Subcutaneous abdominal adipose tissue (tissue), 5 donors: ENCODE measurements at regions not wholly inside any gene's neighbourhood (a gene's known extent, or its start where the extent isn't known, plus 50 kb on each side); places are given as distances from the start of the nearest gene placed in this dataset.

ENCODE experiments used
- H3K27ac ChIP-seq: one replicate; pipeline ENCODE4 v1.7.0; 2013; ENCODE audit warnings: low read depth, mild to moderate bottlenecking, inconsistent platforms, low read length, moderate library complexity
- H3K27me3 ChIP-seq, 5 donors: one replicate each; pipeline ENCODE4 v1.7.0; 2013; ENCODE audit warnings: low read length in 5 of 5, inconsistent platforms in 1 of 5; ENCODE audit not compliant: control insufficient read depth in 5 of 5, insufficient read depth in 4 of 5
- H3K36me3 ChIP-seq, 5 donors: one replicate each; pipeline ENCODE4 v1.7.0; 2013; ENCODE audit warnings: low read length in 5 of 5; ENCODE audit not compliant: control insufficient read depth in 5 of 5, insufficient read depth in 5 of 5
- H3K4me1 ChIP-seq, 5 donors: one replicate each; pipeline ENCODE4 v1.7.0; 2013; ENCODE audit warnings: low read length in 5 of 5, mild to moderate bottlenecking in 3 of 5, moderate library complexity in 1 of 5; ENCODE audit not compliant: control insufficient read depth in 5 of 5, insufficient read depth in 5 of 5
- H3K4me3 ChIP-seq, 5 donors: one replicate each; pipeline ENCODE4 v1.7.0; 2013; ENCODE audit warnings: low read length in 5 of 5, low read depth in 1 of 5
- H3K9ac ChIP-seq, 5 donors: one replicate each; pipeline ENCODE4 v1.7.0; 2013; ENCODE audit warnings: low read length in 5 of 5, mild to moderate bottlenecking in 4 of 5, moderate library complexity in 3 of 5
- H3K9me3 ChIP-seq, 5 donors: one replicate each; pipeline ENCODE4 v1.7.0; 2013; ENCODE audit warnings: low read length in 5 of 5; ENCODE audit not compliant: control insufficient read depth in 5 of 5
- donor health status: healthy.
- donor health status: healthy.
- donor health status: healthy.
- donor health status: healthy.
- donor health status: healthy.

DNA sequence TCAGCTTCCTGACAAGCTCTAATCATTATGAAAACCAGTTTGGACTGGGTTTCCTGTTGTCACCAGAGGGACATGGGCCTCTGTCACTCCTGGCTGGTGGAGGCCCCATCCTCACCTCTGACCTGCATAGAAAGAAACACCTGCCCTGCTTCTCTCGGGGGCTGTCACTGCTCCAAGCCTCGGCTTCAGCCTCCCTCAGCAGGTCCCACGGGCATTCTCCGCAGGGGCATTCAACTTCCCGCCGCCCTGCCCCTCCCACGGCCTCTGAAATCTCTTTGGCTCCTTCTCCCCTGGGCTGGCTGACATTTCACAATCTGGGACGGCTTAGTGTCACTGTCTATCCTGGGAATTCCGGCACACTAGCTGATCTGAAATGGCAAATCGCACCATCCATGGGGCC, 257.9 kb downstream of the CTTN start:
- H3K9ac ChIP-seq, result no peak overlapping the region
- H3K4me3 ChIP-seq, result no peak overlapping the region
- peaks cover 0 to 5% (median 2%) of the 10 kb centered on the region in 5 donors for H3K4me1 ChIP-seq
- no peaks in the 10 kb centered on the region for H3K36me3 ChIP-seq
- no peak overlapping the region for H3K27ac ChIP-seq
- peaks cover 6 to 39% (median 24%) of the 10 kb centered on the region in 5 donors for H3K27me3 ChIP-seq
- H3K9me3 ChIP-seq, result no peaks in the 10 kb centered on the region

DNA sequence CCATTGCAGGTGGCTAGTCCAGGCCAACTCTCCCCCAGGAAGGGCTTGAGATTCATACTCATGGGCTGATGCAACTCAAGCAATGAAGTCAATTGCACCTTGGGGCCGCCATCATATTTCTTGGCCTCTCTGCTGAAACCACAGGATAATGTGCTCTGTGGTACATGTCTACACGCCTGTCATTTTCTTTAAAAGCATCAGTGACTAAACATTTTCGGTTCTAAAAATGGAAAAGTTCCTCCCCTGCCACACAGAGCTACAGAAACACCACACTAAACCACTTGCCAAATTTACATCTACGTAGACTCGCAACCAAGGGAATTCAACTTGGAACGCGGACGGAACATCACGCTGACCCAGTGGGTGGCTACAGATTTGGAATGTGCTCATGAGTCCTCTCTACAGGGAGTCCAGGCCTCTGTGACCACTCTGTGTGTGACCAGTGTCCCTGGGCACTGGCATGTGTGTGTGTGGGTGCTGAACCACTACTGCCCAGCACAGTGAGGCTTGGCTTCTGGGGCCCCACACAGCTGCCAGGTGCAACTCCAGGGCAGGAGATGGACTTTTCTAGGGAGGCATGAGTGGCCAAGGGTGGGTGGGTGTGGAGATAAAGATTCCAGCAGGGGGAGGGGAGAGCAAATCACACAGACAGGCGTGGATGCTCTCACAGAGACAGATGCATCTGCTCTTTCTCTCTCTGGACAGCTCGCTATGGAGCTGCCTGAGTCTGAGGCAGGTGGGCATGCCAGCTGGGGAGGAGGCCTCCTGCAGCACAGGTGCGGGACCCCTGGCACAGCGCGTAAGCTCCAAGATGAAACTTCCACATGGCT, 261.9 kb downstream of the CTTN start:
- Histone ChIP-seq H3K4me3 (no peak overlapping the region), H3K4me1 (peaks cover 2 to 21% (median 8%) of the 10 kb centered on the region in 5 donors), H3K27ac (no peak overlapping the region), H3K9ac (no peak overlapping the region), H3K9me3 (no peaks in the 10 kb centered on the region), H3K27me3 (peaks cover 27 to 68% (median 56%) of the 10 kb centered on the region in 5 donors), H3K36me3 (no peaks in the 10 kb centered on the region)

DNA sequence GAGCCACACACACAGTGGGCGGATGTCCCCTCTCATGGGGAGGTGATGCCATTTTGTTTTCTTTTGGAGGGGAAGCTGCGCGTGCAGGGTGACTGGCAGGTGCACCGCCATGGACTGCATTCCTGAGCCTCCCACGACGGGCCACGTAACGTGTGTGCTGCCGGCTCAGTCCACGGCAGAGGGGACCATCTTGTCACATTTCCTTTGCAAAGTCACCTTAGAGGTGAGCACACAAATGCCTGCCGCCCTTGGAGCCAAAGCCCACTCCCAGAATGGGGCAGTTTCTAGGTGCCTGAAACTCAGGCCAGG, 262.5 kb downstream of the CTTN start:
- no peak overlapping the region for H3K4me3 ChIP-seq
- no peak overlapping the region for H3K27ac ChIP-seq
- H3K9me3 ChIP-seq, result no peaks in the 10 kb centered on the region
- H3K4me1 ChIP-seq, result peaks cover 2 to 21% (median 8%) of the 10 kb centered on the region in 5 donors
- H3K9ac ChIP-seq, result no peak overlapping the region
- no peaks in the 10 kb centered on the region for H3K36me3 ChIP-seq
- H3K27me3 ChIP-seq, result peaks cover 31 to 63% (median 60%) of the 10 kb centered on the region in 5 donors

DNA sequence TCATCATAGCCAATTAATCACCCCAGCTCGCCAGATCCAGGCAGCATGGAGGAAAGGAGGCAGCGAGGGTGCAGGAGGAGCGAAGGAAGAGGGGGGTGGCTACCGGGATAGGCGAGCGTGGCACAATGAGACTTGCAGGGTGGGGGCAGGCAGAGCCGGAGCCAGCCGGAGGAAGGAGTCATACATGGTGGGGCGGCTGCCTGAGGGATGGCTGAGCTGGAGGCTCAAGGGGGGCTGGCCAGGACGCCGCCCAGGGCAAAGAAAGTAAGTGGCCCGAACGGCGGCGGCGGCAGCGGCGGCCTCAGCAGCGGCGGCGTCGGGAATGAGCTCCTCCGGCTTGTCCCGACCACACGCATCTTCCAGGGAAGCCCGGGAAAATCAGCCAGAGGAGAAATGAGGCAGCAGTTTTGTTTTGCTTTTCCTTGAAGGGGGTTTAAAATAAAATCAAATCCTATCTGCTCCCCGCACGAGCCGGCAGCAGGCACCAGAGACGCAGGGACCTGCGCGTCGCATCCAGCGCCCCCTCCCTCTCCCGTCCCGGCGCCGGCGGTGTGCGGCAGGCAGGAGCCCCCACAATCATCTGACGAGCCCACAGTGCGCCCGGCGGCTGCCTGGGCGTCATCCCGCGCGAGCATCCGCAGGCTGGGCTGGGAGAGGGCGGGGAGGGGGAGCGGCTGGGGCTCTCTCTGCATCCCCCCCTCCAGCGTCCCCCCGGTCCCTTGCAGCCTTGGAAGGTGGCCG, 263.6 kb downstream of the CTTN start:
- H3K36me3 ChIP-seq, result no peaks in the 10 kb centered on the region
- no peak overlapping the region for H3K9ac ChIP-seq
- peaks cover 0 to 16% (median 8%) of the 10 kb centered on the region in 5 donors for H3K4me1 ChIP-seq
- H3K4me3 ChIP-seq, result peak overlapping the region in 3 of 5 donors; percentile 27 to 56 (median 53)
- peaks cover 37 to 64% (median 61%) of the 10 kb centered on the region in 5 donors for H3K27me3 ChIP-seq
- H3K9me3 ChIP-seq, result no peaks in the 10 kb centered on the region
- H3K27ac ChIP-seq, result no peak overlapping the region

DNA sequence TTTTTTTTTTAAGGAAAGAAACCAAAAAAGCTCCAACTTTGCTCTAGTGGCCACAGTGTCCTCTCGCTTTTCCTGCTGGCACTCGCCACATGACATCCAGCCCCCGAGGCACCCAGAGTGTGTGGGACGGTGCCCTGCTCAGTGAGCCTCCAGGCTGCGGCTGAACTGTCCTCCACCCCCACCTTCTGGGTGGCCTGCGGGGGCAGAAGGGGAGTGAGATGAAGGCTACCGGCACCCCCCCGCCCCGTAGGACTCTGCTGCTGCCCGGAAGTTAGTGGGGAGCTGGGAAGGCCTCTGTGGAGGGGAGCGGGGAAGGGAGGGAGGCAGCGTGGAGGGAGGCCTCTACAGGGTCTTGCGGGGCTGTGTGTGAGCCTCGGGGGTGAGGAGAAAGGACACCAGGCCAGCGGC, 264.4 kb downstream of the CTTN start:
- Histone ChIP-seq H3K9me3 (no peaks in the 10 kb centered on the region), H3K4me3 (peak overlapping the region in 2 of 5 donors; percentile 11 to 56)

DNA sequence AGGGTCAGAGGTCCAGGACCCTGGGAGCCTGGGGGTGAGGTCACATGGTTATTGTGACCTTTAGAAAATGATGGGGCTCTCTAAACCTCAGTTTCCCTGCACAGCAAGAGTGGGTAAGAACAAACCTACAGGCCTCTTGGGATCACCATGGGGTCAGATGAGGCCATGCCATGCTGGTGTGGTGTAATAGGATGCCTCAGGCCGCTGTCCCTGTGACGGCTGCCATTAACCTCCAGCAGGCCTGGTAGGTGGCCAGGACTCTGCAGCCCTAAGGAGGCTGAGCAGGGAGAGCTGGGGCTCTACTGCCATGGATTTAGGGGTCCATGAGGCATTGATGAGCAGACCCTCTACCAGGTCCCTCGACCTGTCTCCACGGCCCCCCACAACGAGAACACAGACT, 265.5 kb downstream of the CTTN start:
- no peak overlapping the region for H3K4me3 ChIP-seq
- no peaks in the 10 kb centered on the region for H3K9me3 ChIP-seq
- H3K27ac ChIP-seq, result no peak overlapping the region
- peaks cover 0 to 16% (median 8%) of the 10 kb centered on the region in 5 donors for H3K4me1 ChIP-seq
- no peaks in the 10 kb centered on the region for H3K36me3 ChIP-seq
- H3K27me3 ChIP-seq, result peaks cover 37 to 77% (median 66%) of the 10 kb centered on the region in 5 donors
- no peak overlapping the region for H3K9ac ChIP-seq

More for the DNA sequence above, 264.4 kb downstream of the CTTN start:
- Histone ChIP-seq H3K27me3 (peaks cover 37 to 68% (median 63%) of the 10 kb centered on the region in 5 donors), H3K27ac (no peak overlapping the region), H3K4me1 (peaks cover 0 to 16% (median 8%) of the 10 kb centered on the region in 5 donors), H3K9ac (no peak overlapping the region), H3K36me3 (no peaks in the 10 kb centered on the region)

DNA sequence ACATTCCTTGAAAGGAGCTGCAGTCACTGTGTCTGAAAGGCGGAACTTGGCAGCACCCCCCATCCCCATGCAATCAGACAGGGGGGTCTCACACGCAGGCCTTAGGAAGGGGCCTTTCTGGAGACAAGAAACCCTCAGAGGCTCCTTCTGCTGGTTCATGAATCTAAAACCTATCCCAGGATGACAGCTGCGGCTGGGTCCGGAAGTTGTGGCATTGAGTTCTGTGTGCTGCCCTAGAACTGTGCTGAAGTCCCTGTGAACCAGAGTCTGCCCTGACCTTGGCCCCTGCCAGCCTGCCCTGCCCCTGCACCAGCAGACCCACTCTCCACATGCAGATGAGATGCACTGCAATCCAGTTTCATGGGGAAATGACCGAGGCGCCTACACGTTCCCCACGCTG, 268.0 kb downstream of the CTTN start:
- Histone ChIP-seq H3K9me3 (no peaks in the 10 kb centered on the region), H3K27me3 (peaks cover 34 to 70% (median 57%) of the 10 kb centered on the region in 5 donors), H3K27ac (no peak overlapping the region), H3K4me1 (peaks cover 0 to 26% (median 11%) of the 10 kb centered on the region in 5 donors), H3K36me3 (no peaks in the 10 kb centered on the region), H3K4me3 (no peak overlapping the region), H3K9ac (no peak overlapping the region)

DNA sequence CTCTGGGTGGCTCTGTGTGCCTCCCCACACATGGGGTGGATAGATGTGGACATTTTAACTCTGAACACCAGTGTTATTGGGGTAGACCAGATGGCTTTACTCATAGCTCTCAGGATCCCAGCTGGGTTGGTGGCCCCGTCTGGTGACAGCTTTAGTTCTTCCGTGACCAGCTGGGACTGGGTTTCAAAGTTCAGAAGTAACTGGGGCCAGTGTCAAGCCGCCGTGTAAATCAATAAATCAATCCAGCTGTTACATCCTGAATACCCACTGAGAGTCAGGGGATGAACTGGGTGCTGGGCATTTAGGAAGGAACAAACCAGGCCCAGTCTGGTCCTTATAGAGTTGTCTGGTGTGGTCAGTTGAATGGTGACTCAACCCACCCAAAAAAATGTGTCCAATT, 269.4 kb downstream of the CTTN start:
- no peaks in the 10 kb centered on the region for H3K36me3 ChIP-seq
- peaks cover 26 to 59% (median 46%) of the 10 kb centered on the region in 5 donors for H3K27me3 ChIP-seq

DNA sequence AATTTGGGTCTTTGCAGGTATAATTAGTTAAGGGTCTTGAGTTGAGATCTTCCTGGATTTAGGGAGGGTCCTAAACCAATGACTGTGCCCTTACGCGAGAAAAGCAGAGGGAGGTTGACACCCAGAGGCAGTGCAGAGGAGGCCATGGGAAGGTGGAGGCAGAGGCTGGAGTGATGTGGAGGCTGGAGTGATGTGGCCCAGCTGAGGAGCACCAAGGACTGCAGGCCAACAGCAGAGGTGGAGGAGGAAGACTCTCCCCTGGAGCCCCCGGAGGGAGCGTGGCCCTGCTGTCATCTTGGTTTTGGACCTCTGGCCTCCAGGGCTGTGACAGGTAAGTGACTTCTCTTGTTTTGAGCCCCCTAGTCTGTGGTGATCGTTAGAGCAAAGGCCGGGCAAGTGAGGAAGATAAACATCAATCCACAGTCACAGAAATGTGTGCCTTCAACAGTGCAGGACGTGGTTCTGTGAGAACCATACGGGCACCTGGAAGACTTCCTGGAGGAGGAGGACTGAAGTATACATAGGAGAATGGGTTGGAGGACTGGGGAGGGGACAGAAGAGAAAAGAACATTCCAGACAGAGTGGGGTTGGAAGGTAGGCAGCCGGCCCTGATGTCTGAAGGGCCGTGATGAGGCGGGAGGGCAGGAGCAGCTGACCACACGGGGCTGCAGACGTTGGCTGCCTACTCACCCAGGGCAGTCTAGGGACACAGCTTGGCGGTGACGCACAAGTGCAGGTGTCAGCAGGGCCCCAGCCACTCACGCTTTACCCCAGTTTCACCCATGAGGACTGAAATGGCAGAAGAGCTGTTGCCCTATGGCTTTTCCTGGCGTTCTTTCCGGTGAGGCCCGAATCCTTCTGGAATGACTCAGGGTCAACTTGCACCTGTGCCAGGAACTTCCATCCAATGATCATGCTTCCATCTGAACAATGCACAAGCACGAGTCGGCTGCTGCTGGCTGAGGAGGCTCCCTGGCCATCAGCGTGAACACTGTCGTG, 270.2 kb downstream of the CTTN start:
- Histone ChIP-seq H3K36me3 (no peaks in the 10 kb centered on the region), H3K4me3 (no peak overlapping the region), H3K9ac (no peak overlapping the region), H3K27me3 (peaks cover 19 to 52% (median 38%) of the 10 kb centered on the region in 5 donors), H3K27ac (no peak overlapping the region), H3K9me3 (no peaks in the 10 kb centered on the region), H3K4me1 (peaks cover 0 to 19% (median 3%) of the 10 kb centered on the region in 5 donors)

More for the DNA sequence above, 269.4 kb downstream of the CTTN start:
- Histone ChIP-seq H3K4me1 (peaks cover 0 to 18% (median 3%) of the 10 kb centered on the region in 5 donors), H3K4me3 (no peak overlapping the region), H3K27ac (no peak overlapping the region), H3K9me3 (no peaks in the 10 kb centered on the region), H3K9ac (no peak overlapping the region)
